ENCODE measurements at regions not wholly inside any gene's neighbourhood (a gene's known extent, or its start where the extent isn't known, plus 50 kb on each side); places are given as distances from the start of the nearest gene placed in this dataset.

DNA sequence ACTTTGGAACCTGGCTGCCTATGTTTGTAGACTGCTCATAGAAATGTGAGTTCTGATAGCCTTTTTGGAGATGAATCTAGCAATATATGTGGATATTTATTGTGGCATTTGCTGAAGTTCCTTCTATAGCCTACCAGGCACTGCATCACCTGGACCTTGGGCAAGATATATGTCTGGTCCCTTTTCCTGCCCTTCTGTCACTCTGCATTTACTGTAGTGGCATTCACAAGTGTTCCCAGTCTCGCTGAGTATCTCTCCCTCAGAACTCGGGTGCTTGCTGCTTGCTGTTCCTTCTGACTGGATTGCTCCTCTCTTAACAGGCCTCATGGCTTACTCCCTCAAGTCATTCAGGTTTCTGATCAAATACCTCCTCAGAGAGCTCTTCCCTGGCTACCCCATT lies 145.0 kb downstream of the UBE2E3 start:
- Histone ChIP-seq H3K27me3 (ENCODE audit: low read depth, low read length) (peaks cover 6% of the 10 kb centered on the region; the same call in 1 of the 2 replicates), H4K20me1 (ENCODE audit: insufficient read depth, low read length) (no peaks in the 10 kb centered on the region), H3K27ac (ENCODE audit: low read length) (no peak overlapping the region), H3K79me2 (ENCODE audit: low read length) (no peaks in the 10 kb centered on the region), H3K4me1 (ENCODE audit: low read length) (peaks cover 10% of the 10 kb centered on the region), H3K36me3 (replicated peaks; ENCODE audit: low read depth, low read length) (no peaks in the 10 kb centered on the region), H3K4me2 (ENCODE audit: low read length) (no peak overlapping the region), H3K9ac (ENCODE audit: low read length) (no peak overlapping the region), H2AFZ (ENCODE audit: low read depth, low read length) (no peak overlapping the region), H3K4me3 (ENCODE audit: low read length) (no peak overlapping the region), H3K9me3 (ENCODE audit: insufficient read depth, low read length) (no peaks in the 10 kb centered on the region)
- TF ChIP-seq, protein P1, sequence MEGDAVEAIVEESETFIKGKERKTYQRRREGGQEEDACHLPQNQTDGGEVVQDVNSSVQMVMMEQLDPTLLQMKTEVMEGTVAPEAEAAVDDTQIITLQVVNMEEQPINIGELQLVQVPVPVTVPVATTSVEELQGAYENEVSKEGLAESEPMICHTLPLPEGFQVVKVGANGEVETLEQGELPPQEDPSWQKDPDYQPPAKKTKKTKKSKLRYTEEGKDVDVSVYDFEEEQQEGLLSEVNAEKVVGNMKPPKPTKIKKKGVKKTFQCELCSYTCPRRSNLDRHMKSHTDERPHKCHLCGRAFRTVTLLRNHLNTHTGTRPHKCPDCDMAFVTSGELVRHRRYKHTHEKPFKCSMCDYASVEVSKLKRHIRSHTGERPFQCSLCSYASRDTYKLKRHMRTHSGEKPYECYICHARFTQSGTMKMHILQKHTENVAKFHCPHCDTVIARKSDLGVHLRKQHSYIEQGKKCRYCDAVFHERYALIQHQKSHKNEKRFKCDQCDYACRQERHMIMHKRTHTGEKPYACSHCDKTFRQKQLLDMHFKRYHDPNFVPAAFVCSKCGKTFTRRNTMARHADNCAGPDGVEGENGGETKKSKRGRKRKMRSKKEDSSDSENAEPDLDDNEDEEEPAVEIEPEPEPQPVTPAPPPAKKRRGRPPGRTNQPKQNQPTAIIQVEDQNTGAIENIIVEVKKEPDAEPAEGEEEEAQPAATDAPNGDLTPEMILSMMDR (IDR thresholded peaks at IDR 0.05; ENCODE audit: low read depth, low read length) = no peak
- TF ChIP-seq EZH2phosphoT487 (IDR thresholded peaks at IDR 0.05; ENCODE audit: low read depth) = no peak

DNA sequence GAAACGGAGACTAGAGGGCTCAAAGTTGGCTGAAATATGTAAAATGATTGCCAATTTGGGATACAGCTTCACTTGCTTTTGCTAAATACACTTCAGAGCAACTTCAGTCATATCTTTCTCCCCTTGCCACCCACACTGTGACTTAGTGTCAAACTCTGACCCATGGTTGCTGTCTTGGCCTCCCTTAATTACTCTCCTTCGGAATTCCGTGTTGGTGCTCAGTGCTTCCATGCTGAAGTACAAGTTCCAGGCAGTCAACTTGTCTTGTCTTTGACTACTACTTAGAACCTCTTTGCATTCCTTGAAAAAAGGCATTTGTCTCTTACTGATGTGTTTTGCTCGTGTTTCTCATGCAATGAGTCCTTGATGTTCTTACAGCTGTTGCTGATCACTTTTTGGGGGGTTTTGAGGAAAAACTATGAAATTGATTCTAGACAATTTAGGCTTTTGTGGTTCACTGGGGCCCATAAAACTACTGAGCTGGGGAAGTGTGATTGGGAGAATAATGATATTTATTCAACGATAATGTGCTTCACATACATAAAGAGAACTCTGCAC lies 146.0 kb downstream of the UBE2E3 start:
- Histone ChIP-seq H3K27me3 (ENCODE audit: low read depth, low read length) (peaks cover 10% of the 10 kb centered on the region; the same call in 1 of the 2 replicates), H3K36me3 (replicated peaks; ENCODE audit: low read depth, low read length) (no peaks in the 10 kb centered on the region), H4K20me1 (ENCODE audit: insufficient read depth, low read length) (no peaks in the 10 kb centered on the region), H3K79me2 (ENCODE audit: low read length) (no peaks in the 10 kb centered on the region), H3K4me1 (ENCODE audit: low read length) (peaks cover 10% of the 10 kb centered on the region), H3K4me2 (ENCODE audit: low read length) (no peak overlapping the region), H3K9me3 (ENCODE audit: insufficient read depth, low read length) (no peaks in the 10 kb centered on the region), H3K9ac (ENCODE audit: low read length) (no peak overlapping the region), H2AFZ (ENCODE audit: low read depth, low read length) (no peak overlapping the region), H3K27ac (ENCODE audit: low read length) (no peak overlapping the region), H3K4me3 (ENCODE audit: low read length) (no peak overlapping the region)
- TF ChIP-seq, protein P1 (IDR thresholded peaks at IDR 0.05; ENCODE audit: low read depth, low read length) = no peak
- no peak for TF ChIP-seq EZH2phosphoT487 (IDR thresholded peaks at IDR 0.05; ENCODE audit: low read depth)

DNA sequence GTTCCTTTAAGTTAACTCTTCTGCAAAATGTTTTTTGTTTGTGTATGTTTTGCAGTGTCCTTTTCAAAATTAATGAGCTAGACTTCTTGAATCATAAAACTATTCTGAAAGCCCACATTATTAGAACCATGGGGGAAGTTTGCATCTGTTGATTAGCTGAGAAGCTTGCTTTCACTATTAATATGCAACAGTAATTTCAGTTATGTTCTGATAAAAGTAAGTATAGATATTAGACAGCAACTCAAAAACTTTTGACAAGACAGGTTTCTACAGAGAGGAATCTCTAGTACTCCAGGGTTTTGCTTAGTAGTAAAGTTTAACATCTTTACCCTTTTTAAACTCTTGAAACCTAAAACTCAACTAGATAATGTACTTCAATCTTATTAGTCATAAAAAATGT lies 147.8 kb downstream of the UBE2E3 start:
- H3K4me3 ChIP-seq (ENCODE audit: low read length) = no peak overlapping the region
- no peaks in the 10 kb centered on the region for H3K9me3 ChIP-seq (ENCODE audit: insufficient read depth, low read length)
- no peak overlapping the region for H3K9ac ChIP-seq (ENCODE audit: low read length)
- H3K4me1 ChIP-seq (ENCODE audit: low read length) = peaks cover 10% of the 10 kb centered on the region
- no peak overlapping the region for H2AFZ ChIP-seq (ENCODE audit: low read depth, low read length)
- no peak for TF ChIP-seq EZH2phosphoT487 (IDR thresholded peaks at IDR 0.05; ENCODE audit: low read depth)
- TF ChIP-seq, protein P1 (IDR thresholded peaks at IDR 0.05; ENCODE audit: low read depth, low read length) = no peak
- H3K36me3 ChIP-seq (replicated peaks; ENCODE audit: low read depth, low read length) = no peaks in the 10 kb centered on the region
- no peaks in the 10 kb centered on the region for H3K79me2 ChIP-seq (ENCODE audit: low read length)
- peak overlapping the region; percentile 38 for H3K4me2 ChIP-seq (ENCODE audit: low read length)
- H3K27ac ChIP-seq (ENCODE audit: low read length) = no peak overlapping the region
- no peaks in the 10 kb centered on the region for H4K20me1 ChIP-seq (ENCODE audit: insufficient read depth, low read length)
- peaks cover 10% of the 10 kb centered on the region; the same call in 1 of the 2 replicates for H3K27me3 ChIP-seq (ENCODE audit: low read depth, low read length)

DNA sequence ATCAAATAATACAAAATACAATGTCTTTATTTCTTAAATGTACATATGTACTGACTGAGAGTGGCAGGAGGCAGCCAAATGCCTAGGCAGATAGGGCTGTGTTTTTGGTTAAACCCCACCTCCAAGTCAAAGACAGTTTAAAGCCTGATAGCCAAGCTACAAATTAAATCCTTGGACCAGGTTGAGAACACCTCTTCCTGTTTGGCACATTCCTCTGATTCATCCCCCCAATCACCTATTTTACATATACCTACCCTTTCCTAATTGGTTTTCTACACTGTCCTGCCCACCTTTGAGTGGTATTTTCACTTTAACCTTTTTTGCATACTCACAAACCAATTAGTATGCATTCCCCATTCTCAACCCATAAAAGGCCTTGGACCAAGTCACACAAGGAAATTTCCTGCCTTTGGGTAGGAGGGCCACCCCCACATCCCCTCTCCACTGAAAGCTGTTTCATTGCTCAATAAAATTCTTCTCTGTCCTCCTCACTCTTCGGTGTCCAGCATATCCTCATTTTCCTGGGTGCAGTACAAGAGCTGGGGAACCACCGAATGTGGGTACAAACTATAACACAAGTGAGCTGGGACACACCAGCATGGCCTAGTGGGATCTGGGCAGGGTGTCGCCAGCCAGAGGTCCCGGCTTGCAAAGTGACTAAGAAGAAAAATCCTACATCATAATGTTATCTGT lies 149.1 kb downstream of the UBE2E3 start:
- no peaks in the 10 kb centered on the region for H4K20me1 ChIP-seq (ENCODE audit: insufficient read depth, low read length)
- H2AFZ ChIP-seq (ENCODE audit: low read depth, low read length) = no peak overlapping the region
- no peaks in the 10 kb centered on the region for H3K36me3 ChIP-seq (replicated peaks; ENCODE audit: low read depth, low read length)
- H3K27me3 ChIP-seq (ENCODE audit: low read depth, low read length) = peaks cover 10% of the 10 kb centered on the region; the same call in 1 of the 2 replicates
- H3K4me1 ChIP-seq (ENCODE audit: low read length) = peaks cover 10% of the 10 kb centered on the region
- H3K9me3 ChIP-seq (ENCODE audit: insufficient read depth, low read length) = no peaks in the 10 kb centered on the region
- TF ChIP-seq, protein P1 (IDR thresholded peaks at IDR 0.05; ENCODE audit: low read depth, low read length) = no peak
- no peak for TF ChIP-seq EZH2phosphoT487 (IDR thresholded peaks at IDR 0.05; ENCODE audit: low read depth)
- H3K9ac ChIP-seq (ENCODE audit: low read length) = no peak overlapping the region
- H3K79me2 ChIP-seq (ENCODE audit: low read length) = no peaks in the 10 kb centered on the region
- no peak overlapping the region for H3K4me2 ChIP-seq (ENCODE audit: low read length)
- H3K4me3 ChIP-seq (ENCODE audit: low read length) = no peak overlapping the region
- H3K27ac ChIP-seq (ENCODE audit: low read length) = no peak overlapping the region
